PFSK-1 (cell line): ENCODE measurements at regions not wholly inside any gene's neighbourhood (a gene's known extent, or its start where the extent isn't known, plus 50 kb on each side); places are given as distances from the start of the nearest gene placed in this dataset.

Experiments
- FOXP2 ChIP-seq: optimal IDR thresholded peaks from 2 replicates; pipeline ENCODE3; 2011; ENCODE audit warnings: borderline replicate concordance, control low read depth, inconsistent platforms; ENCODE audit not compliant: insufficient read depth; ENCODE audit errors: extremely low read length, extremely low read depth
- POLR2AphosphoS5 ChIP-seq: IDR thresholded peaks from 2 replicates; pipeline ENCODE4 v1.6.1; 2012; ENCODE audit warnings: low read depth, mild to moderate bottlenecking, control low read depth, low read length, moderate library complexity
- SIN3A ChIP-seq: IDR thresholded peaks from 2 replicates; pipeline ENCODE4 v1.6.1; 2012; ENCODE audit warnings: mild to moderate bottlenecking, low read length, moderate library complexity, borderline replicate concordance; ENCODE audit not compliant: insufficient read depth
- TAF1 ChIP-seq: IDR thresholded peaks from 2 replicates; pipeline ENCODE4 v1.6.1; 2012; ENCODE audit warnings: low read length, control low read depth, borderline replicate concordance; ENCODE audit not compliant: insufficient read depth
- TF ChIP-seq, protein P1 (sequence below), 2 experiments: IDR thresholded peaks; 2 replicates each; pipeline versions ENCODE4 v1.6.1 to v1.8.0; 2011 to 2012; ENCODE audit warnings: low read depth in 2 of 2, low read length in 2 of 2, control low read depth in 1 of 2, inconsistent platforms in 1 of 2, mild to moderate bottlenecking in 1 of 2, moderate library complexity in 1 of 2; ENCODE audit not compliant: insufficient read depth in 1 of 2

- TF ChIP-seq, protein P1, sequence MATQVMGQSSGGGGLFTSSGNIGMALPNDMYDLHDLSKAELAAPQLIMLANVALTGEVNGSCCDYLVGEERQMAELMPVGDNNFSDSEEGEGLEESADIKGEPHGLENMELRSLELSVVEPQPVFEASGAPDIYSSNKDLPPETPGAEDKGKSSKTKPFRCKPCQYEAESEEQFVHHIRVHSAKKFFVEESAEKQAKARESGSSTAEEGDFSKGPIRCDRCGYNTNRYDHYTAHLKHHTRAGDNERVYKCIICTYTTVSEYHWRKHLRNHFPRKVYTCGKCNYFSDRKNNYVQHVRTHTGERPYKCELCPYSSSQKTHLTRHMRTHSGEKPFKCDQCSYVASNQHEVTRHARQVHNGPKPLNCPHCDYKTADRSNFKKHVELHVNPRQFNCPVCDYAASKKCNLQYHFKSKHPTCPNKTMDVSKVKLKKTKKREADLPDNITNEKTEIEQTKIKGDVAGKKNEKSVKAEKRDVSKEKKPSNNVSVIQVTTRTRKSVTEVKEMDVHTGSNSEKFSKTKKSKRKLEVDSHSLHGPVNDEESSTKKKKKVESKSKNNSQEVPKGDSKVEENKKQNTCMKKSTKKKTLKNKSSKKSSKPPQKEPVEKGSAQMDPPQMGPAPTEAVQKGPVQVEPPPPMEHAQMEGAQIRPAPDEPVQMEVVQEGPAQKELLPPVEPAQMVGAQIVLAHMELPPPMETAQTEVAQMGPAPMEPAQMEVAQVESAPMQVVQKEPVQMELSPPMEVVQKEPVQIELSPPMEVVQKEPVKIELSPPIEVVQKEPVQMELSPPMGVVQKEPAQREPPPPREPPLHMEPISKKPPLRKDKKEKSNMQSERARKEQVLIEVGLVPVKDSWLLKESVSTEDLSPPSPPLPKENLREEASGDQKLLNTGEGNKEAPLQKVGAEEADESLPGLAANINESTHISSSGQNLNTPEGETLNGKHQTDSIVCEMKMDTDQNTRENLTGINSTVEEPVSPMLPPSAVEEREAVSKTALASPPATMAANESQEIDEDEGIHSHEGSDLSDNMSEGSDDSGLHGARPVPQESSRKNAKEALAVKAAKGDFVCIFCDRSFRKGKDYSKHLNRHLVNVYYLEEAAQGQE (IDR thresholded peaks at IDR 0.05; ENCODE audit: insufficient read depth in 1 of 2, low read depth in 2 of 2, low read length in 2 of 2), result no peak
- TF ChIP-seq POLR2AphosphoS5 (no peak), TAF1 (no peak), FOXP2 (no peak), SIN3A (no peak)
Measured at GRCh38 chr21:25422610-25423608, 184.4 kb downstream of the MRPL39 start.

GRCh38 chr21:25421321-25422028 lies 185.8 kb downstream of the MRPL39 start:
- TF ChIP-seq POLR2AphosphoS5 (no peak), TAF1 (no peak), FOXP2 (no peak), SIN3A (no peak)
- TF ChIP-seq, protein P1 (IDR thresholded peaks at IDR 0.05; ENCODE audit: insufficient read depth in 1 of 2, low read depth in 2 of 2, low read length in 2 of 2), result no peak

GRCh38 chr21:25420831-25421230 lies 186.4 kb downstream of the MRPL39 start:
- TF ChIP-seq POLR2AphosphoS5 (no peak), TAF1 (no peak), SIN3A (no peak), FOXP2 (no peak)
- TF ChIP-seq, protein P1 (IDR thresholded peaks at IDR 0.05; ENCODE audit: insufficient read depth in 1 of 2, low read depth in 2 of 2, low read length in 2 of 2), result no peak

- no peak for TF ChIP-seq FOXP2
- no peak for TF ChIP-seq TAF1
- TF ChIP-seq, protein P1 (IDR thresholded peaks at IDR 0.05; ENCODE audit: insufficient read depth in 1 of 2, low read depth in 2 of 2, low read length in 2 of 2), result no peak
- TF ChIP-seq POLR2AphosphoS5, result no peak
- TF ChIP-seq SIN3A, result no peak
Measured at GRCh38 chr21:25416669-25417068, 190.6 kb downstream of the MRPL39 start.
